ENCODE measurements at regions not wholly inside any gene's neighbourhood (a gene's known extent, or its start where the extent isn't known, plus 50 kb on each side); places are given as distances from the start of the nearest gene placed in this dataset.

GRCh38 chr10:21161647-21162046 lies 264.5 kb upstream of the NEBL start:
- Histone ChIP-seq H3K36me3 (ENCODE audit: control insufficient read depth in 2 of 4, insufficient read depth in 4 of 4, low read length in 3 of 4) (peaks cover 0 to 15% (median 5%) of the 10 kb centered on the region in 4 experiments; a peak in 3 of 8 replicates), H3K18ac (ENCODE audit: extremely low read depth, low read length) (no peak overlapping the region), H3K27ac (ENCODE audit: low read depth, low read length) (0 out of 2 replicates have a peak overlapping the region, but pooled peaks have one; percentile 41), H3K4me3 (ENCODE audit: extremely low read depth in 1 of 4, insufficient read depth in 2 of 4, low read depth in 3 of 4, low read length in 4 of 4) (no peak overlapping the region), H2BK120ac (replicated peaks; ENCODE audit: low read depth, low read length) (no peak overlapping the region), H2AFZ (ENCODE audit: low read length) (no peak overlapping the region), H4K8ac (ENCODE audit: extremely low read depth, insufficient read depth, low read length) (no peak overlapping the region), H2BK12ac (ENCODE audit: low read depth, low read length) (peak overlapping the region; percentile 84; the same call in 1 of the 2 replicates), H3K9me3 (ENCODE audit: insufficient read depth in 2 of 2, low read depth in 1 of 2, low read length in 1 of 2) (peaks cover 9 to 14% of the 10 kb centered on the region in 2 experiments; a peak in 3 of 4 replicates), H3K56ac (replicated peaks; ENCODE audit: insufficient read length, low read depth, low read length) (no peak overlapping the region), H2BK20ac (ENCODE audit: low read length) (no peak overlapping the region), H4K91ac (replicated peaks; ENCODE audit: insufficient read length, low read length) (peak overlapping the region; percentile 1), H3K79me2 (ENCODE audit: control insufficient read depth in 1 of 2, insufficient read depth in 2 of 2, low read length in 2 of 2) (no peaks in the 10 kb centered on the region), H3K23me2 (ENCODE audit: low read depth, low read length) (no peaks in the 10 kb centered on the region), H3K4me2 (ENCODE audit: insufficient read depth in 1 of 2, low read depth in 2 of 2, low read length in 2 of 2) (no peak overlapping the region), H4K20me1 (replicated peaks in 1 of 2; ENCODE audit: control insufficient read depth in 1 of 2, insufficient read depth in 2 of 2, low read length in 2 of 2) (no peaks in the 10 kb centered on the region), H3K9ac (replicated peaks in 1 of 4; ENCODE audit: extremely low read depth in 1 of 4, low read depth in 3 of 4, low read length in 3 of 4) (no peak overlapping the region), H4K5ac (ENCODE audit: insufficient read length, low read depth, low read length) (no peak overlapping the region), H2BK5ac (ENCODE audit: low read depth, low read length) (peak overlapping the region; percentile 95; the same call in 1 of the 2 replicates), H3K27me3 (replicated peaks in 1 of 4; ENCODE audit: control insufficient read depth in 3 of 4, extremely low read depth in 1 of 4, insufficient read depth in 3 of 4, low read length in 3 of 4) (no peaks in the 10 kb centered on the region), H3K4me1 (replicated peaks in 1 of 4; ENCODE audit: control insufficient read depth in 3 of 4, insufficient read depth in 4 of 4, low read length in 3 of 4) (peaks cover 0 to 3% (median 3%) of the 10 kb centered on the region in 4 experiments; a peak in 2 of 7 replicates), H2AK5ac (ENCODE audit: low read depth, low read length) (no peak overlapping the region; the same call in 1 of the 2 replicates), H3K23ac (ENCODE audit: insufficient read length) (no peak overlapping the region), H3K14ac (ENCODE audit: insufficient read length) (no peak overlapping the region), H3K4ac (replicated peaks; ENCODE audit: insufficient read length, low read depth, low read length) (no peak overlapping the region), H2BK15ac (ENCODE audit: low read length) (no peak overlapping the region), H3K79me1 (ENCODE audit: low read depth, low read length) (no peaks in the 10 kb centered on the region)
- DNase-seq (ENCODE audit: low read depth in 1 of 2, low spot score in 2 of 2) (peak in 1 of 2 experiments; percentile 51), FAIRE-seq (peak; percentile 90)
- ChIA-PET CTCF (ENCODE audit: partially characterized antibody) (interaction anchor here (0.5 to 2.3 kb wide), 4 partner anchors 10 to 117 kb away, joined by 3 to 21 read pairs (median 4); no protein-coding TSS in a partner anchor), POLR2A (ENCODE audit: partially characterized antibody) (interaction anchor here (0.9 to 1.5 kb wide), 5 partner anchors 10 to 121 kb away, joined by 3 to 4 read pairs (median 3); no protein-coding TSS in a partner anchor)
- 70% methylated on average over 2 of the region's 2 CpGs; no CpG with 5 or more reads in 1 of the 2 experiments for WGBS, 2 experiments (ENCODE audit: extremely low coverage in 1 of 2, insufficient coverage in 1 of 2, insufficient read length in 1 of 2, insufficient replicate concordance in 2 of 2, low coverage in 1 of 2, low lambda C conversion rate in 2 of 2, missing lambda C conversion rate in 1 of 2)
